ENCODE measurements at regions not wholly inside any gene's neighbourhood (a gene's known extent, or its start where the extent isn't known, plus 50 kb on each side); places are given as distances from the start of the nearest gene placed in this dataset.
"Not testable (repeated sequence)": the region's sequence is repeated elsewhere in the genome, so short reads cannot be mapped to it uniquely, and the experiment has no call there.

GRCh38 chrX:128622296-128622695, 570.1 kb upstream of the ACTRT1 start:
- H3K4me3 ChIP-seq (replicated peaks; ENCODE audit: low read depth, low read length) = no peak overlapping the region
- TF ChIP-seq CTCF (IDR thresholded peaks at IDR 0.05; ENCODE audit: low read length, missing control alignments) = no peak
- no peak for DNase-seq (ENCODE audit: low read depth)

DNA sequence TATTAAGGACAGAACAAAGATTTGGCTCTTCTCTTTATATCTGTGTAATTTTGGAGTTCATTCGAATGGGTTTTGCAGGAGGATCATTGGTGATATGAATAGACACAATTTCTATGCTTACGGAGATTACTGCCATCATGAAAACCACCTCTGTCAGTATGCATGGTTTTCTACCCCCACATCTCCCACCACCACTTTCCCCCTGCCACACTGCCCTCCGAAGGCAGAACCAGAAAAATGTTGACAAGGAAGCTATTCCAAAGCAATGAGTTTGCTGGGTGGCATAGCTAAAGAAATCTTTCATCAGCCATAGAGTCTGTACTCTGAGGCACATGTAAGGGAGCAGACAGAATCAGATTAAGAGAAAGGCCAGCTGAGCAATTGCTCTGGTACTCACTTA, 567.3 kb upstream of the ACTRT1 start:
- DNase-seq (ENCODE audit: low read depth) = no peak
- no peak for TF ChIP-seq CTCF (IDR thresholded peaks at IDR 0.05; ENCODE audit: low read length, missing control alignments)
- H3K4me3 ChIP-seq (replicated peaks; ENCODE audit: low read depth, low read length) = no peak overlapping the region

GRCh38 chrX:128616933-128617332, 564.7 kb upstream of the ACTRT1 start:
- DNase-seq (ENCODE audit: low read depth) = no peak
- no peak overlapping the region for H3K4me3 ChIP-seq (replicated peaks; ENCODE audit: low read depth, low read length)
- no peak for TF ChIP-seq CTCF (IDR thresholded peaks at IDR 0.05; ENCODE audit: low read length, missing control alignments)

- H3K4me3 ChIP-seq (replicated peaks; ENCODE audit: low read depth, low read length); DNase-seq (ENCODE audit: low read depth): not testable (repeated sequence)
Measured at GRCh38 chrX:128606817-128607216, 554.6 kb upstream of the ACTRT1 start.

DNA sequence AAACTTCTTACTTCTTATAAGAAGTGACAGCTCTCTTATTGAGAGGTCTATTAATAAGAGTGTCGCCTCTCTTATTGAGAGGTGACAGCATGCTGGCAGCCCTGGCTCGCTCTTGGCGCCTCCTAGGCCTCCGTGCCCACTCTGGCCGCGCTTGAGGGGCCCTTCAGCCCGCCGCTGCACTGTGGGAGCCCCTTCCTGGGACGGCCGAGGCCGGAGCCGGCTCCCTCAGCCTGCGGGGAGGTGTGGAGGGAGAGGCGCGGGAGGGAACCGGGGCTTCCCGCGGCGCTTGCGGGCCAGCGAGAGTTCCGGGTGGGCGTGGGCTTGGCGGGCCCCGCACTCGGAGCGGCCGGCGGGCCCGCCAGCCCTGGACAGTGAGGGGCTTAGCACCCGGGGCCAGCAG, 554.2 kb upstream of the ACTRT1 start:
- not testable (repeated sequence) for H3K4me3 ChIP-seq (replicated peaks; ENCODE audit: low read depth, low read length); DNase-seq (ENCODE audit: low read depth)

DNA sequence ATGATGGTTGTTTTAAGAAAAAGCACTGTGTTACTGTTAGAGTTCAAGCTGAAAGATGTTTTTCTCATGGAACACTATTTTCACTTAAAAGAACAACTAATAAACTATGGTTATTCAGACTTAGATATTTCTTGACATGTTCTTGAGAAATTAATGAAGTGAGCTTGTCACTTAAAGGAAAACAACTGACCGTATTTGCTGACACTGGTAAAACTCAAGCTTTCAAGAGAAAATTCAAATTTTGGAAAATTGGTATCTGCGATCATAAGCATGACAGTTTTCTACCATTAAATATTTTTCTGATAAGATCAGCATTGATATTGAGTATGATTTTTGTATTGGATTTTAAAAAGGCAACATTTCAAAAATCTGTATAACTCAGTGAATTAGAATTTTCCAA, 549.5 kb upstream of the ACTRT1 start:
- H3K4me3 ChIP-seq (replicated peaks; ENCODE audit: low read depth, low read length) = no peak overlapping the region
- no peak for DNase-seq (ENCODE audit: low read depth)
- no peak for TF ChIP-seq CTCF (IDR thresholded peaks at IDR 0.05; ENCODE audit: low read length, missing control alignments)

GRCh38 chrX:128599632-128600031, 547.4 kb upstream of the ACTRT1 start:
- no peak for TF ChIP-seq CTCF (IDR thresholded peaks at IDR 0.05; ENCODE audit: low read length, missing control alignments)
- H3K4me3 ChIP-seq (replicated peaks; ENCODE audit: low read depth, low read length) = no peak overlapping the region
- no peak for DNase-seq (ENCODE audit: low read depth)

- no peak overlapping the region for H3K4me3 ChIP-seq (replicated peaks; ENCODE audit: low read depth, low read length)
- no peak for DNase-seq (ENCODE audit: low read depth)
- no peak for TF ChIP-seq CTCF (IDR thresholded peaks at IDR 0.05; ENCODE audit: low read length, missing control alignments)
Measured at GRCh38 chrX:128582036-128582435, 529.8 kb upstream of the ACTRT1 start.
